ENCODE measurements at regions not wholly inside any gene's neighbourhood (a gene's known extent, or its start where the extent isn't known, plus 50 kb on each side); places are given as distances from the start of the nearest gene placed in this dataset.

- no peak for TF ChIP-seq CTCF (IDR thresholded peaks at IDR 0.05)
- TF ChIP-seq ZFX (IDR thresholded peaks at IDR 0.05; ENCODE audit: borderline replicate concordance) = no peak
Observed at GRCh38 chr2:180562378-180562777, 418.0 kb upstream of the UBE2E3 start.

Data from 22Rv1 (cell line).